H9 (cell line): ENCODE measurements at regions not wholly inside any gene's neighbourhood (a gene's known extent, or its start where the extent isn't known, plus 50 kb on each side); places are given as distances from the start of the nearest gene placed in this dataset.

ENCODE experiments used
- DNase-seq: peaks from one replicate; pipeline ENCODE4 v3.0.0-alpha.2; 2017
- H2AFZ ChIP-seq: one replicate; pipeline ENCODE4 v1.6.1; 2013; ENCODE audit warnings: mild to moderate bottlenecking, low read length, control low read depth, moderate library complexity
- H2AK5ac ChIP-seq: 2 replicates; pipeline ENCODE4 v1.6.1; 2013; ENCODE audit warnings: low read length, control low read depth, mixed read lengths; ENCODE audit not compliant: insufficient read length
- H2BK120ac ChIP-seq: one replicate; pipeline ENCODE4 v1.6.1; 2013; ENCODE audit warnings: low read depth, mild to moderate bottlenecking, low read length, control low read depth, inconsistent platforms; ENCODE audit not compliant: poor library complexity, severe bottlenecking
- H2BK12ac ChIP-seq: 2 replicates; pipeline ENCODE4 v1.6.1; 2013; ENCODE audit warnings: low read length, control low read depth, mixed read lengths, low read depth; ENCODE audit not compliant: insufficient read length
- H2BK15ac ChIP-seq: 2 replicates; pipeline ENCODE4 v1.6.1; 2013; ENCODE audit warnings: low read depth, low read length, control low read depth
- H2BK20ac ChIP-seq: one replicate; pipeline ENCODE4 v1.6.1; 2013; ENCODE audit warnings: low read depth, mild to moderate bottlenecking, low read length, control low read depth, inconsistent platforms; ENCODE audit not compliant: poor library complexity, severe bottlenecking
- H2BK5ac ChIP-seq: 2 replicates; pipeline ENCODE4 v1.6.1; 2013; ENCODE audit warnings: low read length, control low read depth, mixed read lengths; ENCODE audit not compliant: insufficient read length
- H3K14ac ChIP-seq: 2 replicates; pipeline ENCODE4 v1.6.1; 2013; ENCODE audit warnings: low read length, control low read depth; ENCODE audit not compliant: insufficient read depth
- H3K18ac ChIP-seq: 2 replicates; pipeline ENCODE4 v1.6.1; 2013; ENCODE audit warnings: low read depth, mild to moderate bottlenecking, mixed read lengths, low read length, control low read depth; ENCODE audit not compliant: insufficient read length
- H3K23ac ChIP-seq: 2 replicates; pipeline ENCODE4 v1.6.1; 2013; ENCODE audit warnings: low read length, control low read depth, mixed read lengths, low read depth; ENCODE audit not compliant: insufficient read length
- H3K23me2 ChIP-seq: 2 replicates; pipeline ENCODE4 v1.6.1; 2013; ENCODE audit warnings: low read depth, mild to moderate bottlenecking, mixed read lengths, low read length, control low read depth; ENCODE audit not compliant: insufficient read length, poor library complexity, severe bottlenecking
- H3K27ac ChIP-seq: 2 replicates; pipeline ENCODE4 v1.5.1; 2013; ENCODE audit warnings: low read length, control low read depth, mixed read lengths, low read depth; ENCODE audit not compliant: insufficient read length
- H3K27me3 ChIP-seq: 2 replicates; pipeline ENCODE4 v1.6.1; 2013; ENCODE audit warnings: low read length, control low read depth, inconsistent platforms; ENCODE audit not compliant: insufficient read depth
- H3K4ac ChIP-seq: 2 replicates; pipeline ENCODE4 v1.6.1; 2013; ENCODE audit warnings: low read depth, mild to moderate bottlenecking, control low read depth, inconsistent platforms, low read length, moderate library complexity
- H3K4me1 ChIP-seq: 2 replicates; pipeline ENCODE4 v1.6.1; 2013; ENCODE audit warnings: low read length, control low read depth, inconsistent platforms; ENCODE audit not compliant: insufficient read depth
- H3K4me2 ChIP-seq: 2 replicates; pipeline ENCODE4 v1.6.1; 2013; ENCODE audit warnings: low read length, control low read depth, mixed read lengths; ENCODE audit not compliant: insufficient read length, insufficient read depth
- H3K56ac ChIP-seq: 2 replicates; pipeline ENCODE4 v1.6.1; 2013; ENCODE audit warnings: low read depth, mild to moderate bottlenecking, mixed read lengths, low read length, control low read depth; ENCODE audit not compliant: insufficient read length
- H3K79me1 ChIP-seq: 2 replicates; pipeline ENCODE4 v1.6.1; 2013; ENCODE audit warnings: low read depth, mild to moderate bottlenecking, moderate library complexity, low read length, control low read depth, inconsistent platforms; ENCODE audit not compliant: insufficient read depth, poor library complexity, severe bottlenecking
- H3K79me2 ChIP-seq: 2 replicates; pipeline ENCODE4 v1.6.1; 2013; ENCODE audit warnings: low read length, control low read depth, inconsistent platforms; ENCODE audit not compliant: insufficient read depth
- H3K9ac ChIP-seq: 2 replicates; pipeline ENCODE4 v1.6.1; 2013; ENCODE audit warnings: low read length, control low read depth, mixed read lengths; ENCODE audit not compliant: insufficient read length; ENCODE audit errors: extremely low read depth
- H3K9me3 ChIP-seq: one replicate; pipeline ENCODE4 v1.6.1; 2013; ENCODE audit warnings: low read depth, low read length, inconsistent platforms; ENCODE audit not compliant: control insufficient read depth
- H3T11ph ChIP-seq: one replicate; pipeline ENCODE4 v1.6.1; 2013; ENCODE audit warnings: mild to moderate bottlenecking, low read length, control low read depth, inconsistent platforms
- H4K20me1 ChIP-seq: one replicate; pipeline ENCODE4 v1.6.1; 2013; ENCODE audit not compliant: control insufficient read depth, insufficient read length, insufficient read depth
- H4K5ac ChIP-seq: 2 replicates; pipeline ENCODE4 v1.6.1; 2013; ENCODE audit warnings: low read depth, mild to moderate bottlenecking, mixed read lengths, low read length, control low read depth; ENCODE audit not compliant: insufficient read length
- H4K8ac ChIP-seq: replicated peaks from 2 replicates; pipeline ENCODE4 v1.6.1; 2013; ENCODE audit warnings: low read length, control low read depth, mixed read lengths, low read depth; ENCODE audit not compliant: insufficient read length
- H4K91ac ChIP-seq: 2 replicates; pipeline ENCODE4 v1.6.1; 2013; ENCODE audit warnings: low read depth, mild to moderate bottlenecking, moderate library complexity, mixed read lengths, low read length, control low read depth; ENCODE audit not compliant: insufficient read length
- H3K27ac Mint-ChIP-seq, 3 experiments: 2 replicates in 2 of 3; 3 replicates in 1 of 3; pipeline ENCODE4 v1.8.0; 2020 to 2021; ENCODE audit warnings: mixed read lengths in 3 of 3, mild to moderate bottlenecking in 1 of 3, moderate library complexity in 1 of 3
- H3K27me3 Mint-ChIP-seq: 2 replicates; pipeline ENCODE4 v1.8.0; 2021; ENCODE audit warnings: low read depth, mild to moderate bottlenecking, moderate library complexity, mixed read lengths
- H3K36me3 Mint-ChIP-seq, 3 experiments: 2 replicates in 2 of 3; 3 replicates in 1 of 3; pipeline ENCODE4 v1.8.0; 2020 to 2021; ENCODE audit warnings: low read depth in 3 of 3, mixed read lengths in 3 of 3; ENCODE audit not compliant: insufficient read depth in 1 of 3
- H3K4me1 Mint-ChIP-seq, 2 experiments: 2 replicates each; pipeline ENCODE4 v1.8.0; 2020; ENCODE audit warnings: mixed read lengths in 2 of 2
- H3K4me3 Mint-ChIP-seq, 2 experiments: 2 replicates in 1 of 2; 3 replicates in 1 of 2; pipeline ENCODE4 v1.8.0; 2020 to 2021; ENCODE audit warnings: mild to moderate bottlenecking in 2 of 2, mixed read lengths in 2 of 2, moderate library complexity in 1 of 2
- H3K9me3 Mint-ChIP-seq, 2 experiments: 2 replicates in 1 of 2; 3 replicates in 1 of 2; pipeline ENCODE4 v1.8.0; 2020; ENCODE audit warnings: mild to moderate bottlenecking in 2 of 2, mixed read lengths in 2 of 2, moderate library complexity in 1 of 2
- WGBS: extraction: QIAGEN DNeasy Blood & Tissue Kit; methylation state at CpG from one replicate; pipeline ENCODE4 v1.1.7; 2013; ENCODE audit warnings: missing lambda C conversion rate, low lambda C conversion rate, mixed read lengths; ENCODE audit not compliant: insufficient read length; ENCODE audit errors: extremely low coverage; 5-methylcytosine and 5-hydroxymethylcytosine counted together
- TF ChIP-seq, protein P1 (sequence below): fragments of 200-600 bp; sonication (generic); conservative IDR thresholded peaks from 3 replicates; pipeline ENCODE4 v1.8.0; 2021; ENCODE audit warnings: antibody characterized with exemption, mild to moderate bottlenecking

DNA sequence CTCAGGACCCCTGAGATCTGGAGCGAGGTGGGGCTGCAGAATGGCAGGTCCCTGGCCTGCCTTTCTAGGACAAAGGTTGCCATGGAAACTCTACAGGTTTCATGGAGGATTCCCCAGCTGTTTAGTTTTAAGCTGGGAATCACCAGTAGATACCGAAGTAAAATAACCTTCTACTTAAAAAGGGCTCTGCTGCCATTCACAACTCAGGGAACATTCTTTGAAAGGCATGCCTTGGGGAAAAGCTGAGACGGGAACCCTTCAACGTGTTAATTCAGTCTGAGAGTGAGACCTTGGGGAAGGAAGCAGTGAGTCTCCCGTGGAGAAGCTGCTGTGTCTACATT is 493.3 kb downstream of the BRD1 start:
- Mint-ChIP-seq H3K9me3 (peaks cover 0 to 3% of the 10 kb centered on the region in 2 experiments; a peak in 2 of 5 replicates), H3K27ac (no peak overlapping the region), H3K4me1 (peaks cover 7 to 14% of the 10 kb centered on the region in 2 experiments), H3K4me3 (no peak overlapping the region), H3K27me3 (peaks cover 13% of the 10 kb centered on the region), H3K36me3 (no peaks in the 10 kb centered on the region)
- TF ChIP-seq, protein P1, sequence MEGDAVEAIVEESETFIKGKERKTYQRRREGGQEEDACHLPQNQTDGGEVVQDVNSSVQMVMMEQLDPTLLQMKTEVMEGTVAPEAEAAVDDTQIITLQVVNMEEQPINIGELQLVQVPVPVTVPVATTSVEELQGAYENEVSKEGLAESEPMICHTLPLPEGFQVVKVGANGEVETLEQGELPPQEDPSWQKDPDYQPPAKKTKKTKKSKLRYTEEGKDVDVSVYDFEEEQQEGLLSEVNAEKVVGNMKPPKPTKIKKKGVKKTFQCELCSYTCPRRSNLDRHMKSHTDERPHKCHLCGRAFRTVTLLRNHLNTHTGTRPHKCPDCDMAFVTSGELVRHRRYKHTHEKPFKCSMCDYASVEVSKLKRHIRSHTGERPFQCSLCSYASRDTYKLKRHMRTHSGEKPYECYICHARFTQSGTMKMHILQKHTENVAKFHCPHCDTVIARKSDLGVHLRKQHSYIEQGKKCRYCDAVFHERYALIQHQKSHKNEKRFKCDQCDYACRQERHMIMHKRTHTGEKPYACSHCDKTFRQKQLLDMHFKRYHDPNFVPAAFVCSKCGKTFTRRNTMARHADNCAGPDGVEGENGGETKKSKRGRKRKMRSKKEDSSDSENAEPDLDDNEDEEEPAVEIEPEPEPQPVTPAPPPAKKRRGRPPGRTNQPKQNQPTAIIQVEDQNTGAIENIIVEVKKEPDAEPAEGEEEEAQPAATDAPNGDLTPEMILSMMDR: no peak
- no peaks in the 10 kb centered on the region for H3K27me3 ChIP-seq
- no peak for DNase-seq
- no peak overlapping the region for H3K56ac ChIP-seq
- no peak overlapping the region for H3K23ac ChIP-seq
- no peaks in the 10 kb centered on the region for H4K20me1 ChIP-seq
- no peaks in the 10 kb centered on the region for H3K9me3 ChIP-seq
- no peak overlapping the region for H2BK120ac ChIP-seq
- no peak overlapping the region for H2AFZ ChIP-seq
- no peaks in the 10 kb centered on the region; the same call in 1 of the 2 replicates for H3K4me1 ChIP-seq
- no peak overlapping the region for H2BK12ac ChIP-seq
- H2BK5ac ChIP-seq: no peak overlapping the region
- no CpG with 5 or more reads among the region's 5 CpGs for WGBS
- no peaks in the 10 kb centered on the region for H3K79me2 ChIP-seq
- no peak overlapping the region for H3K4ac ChIP-seq
- no peak overlapping the region for H4K8ac ChIP-seq
- no peak overlapping the region for H3K9ac ChIP-seq
- no peaks in the 10 kb centered on the region for H3K23me2 ChIP-seq
- no peak overlapping the region for H4K91ac ChIP-seq
- H2BK15ac ChIP-seq: no peak overlapping the region
- H3K14ac ChIP-seq: no peak overlapping the region
- no peak overlapping the region for H3K18ac ChIP-seq
- H3K79me1 ChIP-seq: no peaks in the 10 kb centered on the region
- no peak overlapping the region for H3K27ac ChIP-seq
- no peak overlapping the region for H3T11ph ChIP-seq
- no peak overlapping the region for H2BK20ac ChIP-seq
- H4K5ac ChIP-seq: no peak overlapping the region
- no peak overlapping the region for H3K4me2 ChIP-seq
- no peak overlapping the region for H2AK5ac ChIP-seq
